Forelimb muscle (tissue), 1 donor: ENCODE measurements at regions not wholly inside any gene's neighbourhood (a gene's known extent, or its start where the extent isn't known, plus 50 kb on each side); places are given as distances from the start of the nearest gene placed in this dataset.
"Not testable (repeated sequence)": the region's sequence is repeated elsewhere in the genome, so short reads cannot be mapped to it uniquely, and the experiment has no call there.

Experiments
- DNase-seq: peaks from one replicate; pipeline ENCODE4 v3.0.0-alpha.2; 2013; ENCODE audit warnings: low read depth

- no peak for DNase-seq
Observed at GRCh38 chr3:21894459-21895340, 143.7 kb upstream of the ZNF385D start.

- DNase-seq = no peak
Observed at GRCh38 chr3:21898316-21898715, 147.3 kb upstream of the ZNF385D start.

- DNase-seq = no peak
Observed at GRCh38 chr3:21901484-21901883, 150.5 kb upstream of the ZNF385D start.

GRCh38 chr3:21902956-21903355, 151.9 kb upstream of the ZNF385D start:
- DNase-seq = no peak

GRCh38 chr3:21909096-21909495, 158.1 kb upstream of the ZNF385D start:
- peak; percentile 96 for DNase-seq

- no peak for DNase-seq
Observed at GRCh38 chr3:21912711-21913110, 161.7 kb upstream of the ZNF385D start.

GRCh38 chr3:21913791-21914190, 162.8 kb upstream of the ZNF385D start:
- no peak for DNase-seq

GRCh38 chr3:21914451-21914850, 163.4 kb upstream of the ZNF385D start:
- no peak for DNase-seq

GRCh38 chr3:21919383-21919782, 168.4 kb upstream of the ZNF385D start:
- no peak for DNase-seq

GRCh38 chr3:21920421-21920861, 169.4 kb upstream of the ZNF385D start:
- DNase-seq = no peak

GRCh38 chr3:21923156-21923555, 172.1 kb upstream of the ZNF385D start:
- DNase-seq = not testable (repeated sequence)

- no peak for DNase-seq
Observed at GRCh38 chr3:21927261-21927660, 176.3 kb upstream of the ZNF385D start.

- DNase-seq = no peak
Observed at GRCh38 chr3:21934591-21934990, 183.6 kb upstream of the ZNF385D start.

- no peak for DNase-seq
Observed at GRCh38 chr3:21936207-21936606, 185.2 kb upstream of the ZNF385D start.

- no peak for DNase-seq
Observed at GRCh38 chr3:21938267-21938681, 187.3 kb upstream of the ZNF385D start.

GRCh38 chr3:21942328-21942727, 191.3 kb upstream of the ZNF385D start:
- DNase-seq = no peak

- DNase-seq = no peak
Observed at GRCh38 chr3:21944251-21944650, 193.2 kb upstream of the ZNF385D start.

- DNase-seq = no peak
Observed at GRCh38 chr3:21952856-21953255, 201.8 kb upstream of the ZNF385D start.

- DNase-seq = no peak
Observed at GRCh38 chr3:21954709-21955108, 203.7 kb upstream of the ZNF385D start.

- no peak for DNase-seq
Observed at GRCh38 chr3:21955406-21955805, 204.4 kb upstream of the ZNF385D start.

- no peak for DNase-seq
Observed at GRCh38 chr3:21960033-21960432, 209.0 kb upstream of the ZNF385D start.

- no peak for DNase-seq
Observed at GRCh38 chr3:21962456-21962855, 211.4 kb upstream of the ZNF385D start.

GRCh38 chr3:21966457-21966856, 215.4 kb upstream of the ZNF385D start:
- not testable (repeated sequence) for DNase-seq

- no peak for DNase-seq
Observed at GRCh38 chr3:21979706-21980105, 228.7 kb upstream of the ZNF385D start.
